OCI-LY7 (cell line): ENCODE measurements at regions not wholly inside any gene's neighbourhood (a gene's known extent, or its start where the extent isn't known, plus 50 kb on each side); places are given as distances from the start of the nearest gene placed in this dataset.

Experiments used
- BruUV-seq: library from RNA; stranded (reverse); fragments of 400-500 nt; replicated peaks from 2 replicates; lab custom pipeline; 2021; lab: Mats Ljungman, UMichigan
- CTCF ChIA-PET: fragments of 300-600 bp; sonication (Branson Sonifier 250); formaldehyde crosslinking; loops from one replicate; lab custom pipeline; 2022; ENCODE audit warnings: antibody characterized with exemption; ENCODE audit not compliant: unreplicated experiment; lab: Charles Lee
- POLR2A ChIA-PET: fragments of 300-600 bp; sonication (Branson Sonifier 250); formaldehyde crosslinking; loops from one replicate; lab custom pipeline; 2022; ENCODE audit warnings: antibody characterized with exemption; lab: Charles Lee
- DNase-seq: peaks from one replicate; pipeline ENCODE4 v3.0.0-alpha.2; 2015; ENCODE audit warnings: low spot score
- H2AFZ ChIP-seq: fragments of 200-600 bp; sonication (generic), shearing (Covaris generic); 2 replicates; pipeline ENCODE4 v1.6.1; 2014; ENCODE audit warnings: mild to moderate bottlenecking, antibody characterized with exemption, low read length, moderate library complexity
- H3K27ac ChIP-seq: fragments of 200-600 bp; sonication (generic); 2 replicates; pipeline ENCODE4 v1.5.1; 2014; ENCODE audit warnings: mixed run types, low read depth, mild to moderate bottlenecking, moderate library complexity, low read length, inconsistent platforms; ENCODE audit not compliant: poor library complexity, severe bottlenecking
- H3K36me3 ChIP-seq: fragments of 200-600 bp; sonication (generic); 2 replicates; pipeline ENCODE4 v1.6.1; 2014; ENCODE audit warnings: mild to moderate bottlenecking, antibody characterized with exemption, low read length, moderate library complexity, mixed read lengths; ENCODE audit not compliant: insufficient read depth
- H3K4me1 ChIP-seq: fragments of 200-600 bp; sonication (generic); 2 replicates; pipeline ENCODE4 v1.5.1; 2014; ENCODE audit warnings: mild to moderate bottlenecking, low read length; ENCODE audit not compliant: insufficient read depth, poor library complexity, severe bottlenecking
- H3K4me2 ChIP-seq: fragments of 200-600 bp; sonication (generic); 2 replicates; pipeline ENCODE4 v1.6.1; 2014; ENCODE audit warnings: mild to moderate bottlenecking, low read length
- H3K4me3 ChIP-seq: fragments of 200-600 bp; sonication (generic); 2 replicates; pipeline ENCODE4 v1.5.1; 2014; ENCODE audit warnings: mild to moderate bottlenecking, low read depth, low read length; ENCODE audit not compliant: poor library complexity, severe bottlenecking
- H3K79me2 ChIP-seq: fragments of 200-600 bp; sonication (generic); 2 replicates; pipeline ENCODE4 v1.6.1; 2016; ENCODE audit warnings: low read depth, mild to moderate bottlenecking, low read length, moderate library complexity, mixed read lengths; ENCODE audit not compliant: insufficient read depth
- H3K9me2 ChIP-seq: fragments of 200-600 bp; sonication (generic); 2 replicates; pipeline ENCODE4 v1.6.1; 2016; ENCODE audit warnings: mild to moderate bottlenecking, low read length, mixed read lengths; ENCODE audit not compliant: insufficient read depth
- H3K9me3 ChIP-seq: fragments of 200-600 bp; sonication (generic); 2 replicates; pipeline ENCODE4 v1.6.1; 2014; ENCODE audit warnings: mild to moderate bottlenecking, mixed run types, low read length, mixed read lengths
- H4K20me1 ChIP-seq: fragments of 200-600 bp; sonication (generic); 2 replicates; pipeline ENCODE4 v1.6.1; 2014; ENCODE audit warnings: mild to moderate bottlenecking, antibody characterized with exemption, low read length, moderate library complexity, mixed read lengths; ENCODE audit not compliant: insufficient read depth
- CTCF ChIP-seq: fragments of 200-600 bp; sonication (generic); conservative IDR thresholded peaks from 2 replicates; pipeline ENCODE4 v1.5.1; 2014; ENCODE audit warnings: mild to moderate bottlenecking, antibody characterized with exemption, low read length, moderate library complexity, mixed read lengths
- EZH2phosphoT487 ChIP-seq: fragments of 200-600 bp; sonication (generic); IDR thresholded peaks from 2 replicates; pipeline ENCODE4 v1.6.1; 2018; ENCODE audit warnings: low read depth, borderline replicate concordance, mild to moderate bottlenecking, mixed run types, antibody characterized with exemption, low read length, moderate library complexity, mixed read lengths
- intact Hi-C: fragments of 100-400 bp; cut with micrococcal nuclease; formaldehyde crosslinking; loops from one replicate; pipeline ENCODE4 v1.10.0; 2022; ENCODE audit not compliant: unreplicated experiment

GRCh38 chr9:78615372-78615771 lies 318.4 kb downstream of the PSAT1 start:
- Histone ChIP-seq H3K4me3 (no peak overlapping the region), H3K9me3 (no peaks in the 10 kb centered on the region), H2AFZ (no peak overlapping the region), H3K4me2 (no peak overlapping the region), H3K79me2 (no peaks in the 10 kb centered on the region), H3K9me2 (no peaks in the 10 kb centered on the region), H3K27ac (no peak overlapping the region), H4K20me1 (no peaks in the 10 kb centered on the region), H3K36me3 (no peaks in the 10 kb centered on the region), H3K4me1 (no peaks in the 10 kb centered on the region)
- no peak for DNase-seq
- intact Hi-C loops = no loop called here
- POLR2A ChIA-PET = interaction anchor here (0.6 kb wide), 1 partner anchor 510 kb away, joined by 3 read pairs; no protein-coding TSS in a partner anchor
- no TSS peak for BruUV-seq
- CTCF ChIA-PET = no interaction called here
- no peak for TF ChIP-seq EZH2phosphoT487
- TF ChIP-seq CTCF = no peak

GRCh38 chr9:78618735-78619134 lies 321.8 kb downstream of the PSAT1 start:
- no TSS peak for BruUV-seq
- no peak for TF ChIP-seq EZH2phosphoT487
- no peak for TF ChIP-seq CTCF
- DNase-seq = no peak
- Histone ChIP-seq H3K9me3 (no peaks in the 10 kb centered on the region), H3K4me1 (no peaks in the 10 kb centered on the region), H3K4me3 (no peak overlapping the region), H3K36me3 (no peaks in the 10 kb centered on the region), H3K9me2 (no peaks in the 10 kb centered on the region), H3K79me2 (no peaks in the 10 kb centered on the region), H2AFZ (no peak overlapping the region), H3K27ac (no peak overlapping the region), H4K20me1 (no peaks in the 10 kb centered on the region), H3K4me2 (no peak overlapping the region)
- intact Hi-C loops = no loop called here
- ChIA-PET POLR2A (no interaction called here), CTCF (no interaction called here)

- Histone ChIP-seq H3K9me3 (no peaks in the 10 kb centered on the region), H3K36me3 (no peaks in the 10 kb centered on the region), H3K9me2 (no peaks in the 10 kb centered on the region), H3K79me2 (no peaks in the 10 kb centered on the region), H3K4me1 (no peaks in the 10 kb centered on the region), H2AFZ (no peak overlapping the region), H4K20me1 (no peaks in the 10 kb centered on the region), H3K4me3 (no peak overlapping the region), H3K27ac (no peak overlapping the region), H3K4me2 (no peak overlapping the region)
- DNase-seq = no peak
- intact Hi-C loops = no loop called here
- CTCF ChIA-PET = no interaction called here
- no peak for TF ChIP-seq EZH2phosphoT487
- no peak for TF ChIP-seq CTCF
- BruUV-seq = no TSS peak
- POLR2A ChIA-PET = no interaction called here
These were observed 323.4 kb downstream of the PSAT1 start for GRCh38 chr9:78620303-78620702.
